Left kidney (tissue), 1 donor: ENCODE measurements at regions not wholly inside any gene's neighbourhood (a gene's known extent, or its start where the extent isn't known, plus 50 kb on each side); places are given as distances from the start of the nearest gene placed in this dataset.

ENCODE experiments used
- DNase-seq: peaks from one replicate; pipeline ENCODE4 v3.0.0-alpha.2; 2013

DNA sequence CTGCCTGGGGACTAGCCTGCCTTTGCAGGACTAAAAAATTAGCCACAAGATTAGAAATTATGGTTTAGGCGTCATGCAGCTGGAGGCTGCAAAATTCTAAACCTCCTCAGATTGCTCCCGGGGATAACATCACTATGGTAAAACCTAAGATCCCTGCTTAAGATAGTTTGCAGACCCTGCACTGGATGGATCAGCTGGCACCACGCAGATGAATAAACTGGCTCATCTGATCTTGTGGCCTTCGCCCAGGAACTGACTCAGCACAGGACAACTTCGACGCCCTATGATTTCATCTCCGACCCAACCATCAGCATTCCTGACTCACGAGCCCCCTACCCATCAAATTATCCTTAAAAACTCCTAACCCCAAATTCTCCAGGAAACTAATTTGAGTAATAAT lies 482.4 kb downstream of the SPRY1 start:
- no peak for DNase-seq

DNA sequence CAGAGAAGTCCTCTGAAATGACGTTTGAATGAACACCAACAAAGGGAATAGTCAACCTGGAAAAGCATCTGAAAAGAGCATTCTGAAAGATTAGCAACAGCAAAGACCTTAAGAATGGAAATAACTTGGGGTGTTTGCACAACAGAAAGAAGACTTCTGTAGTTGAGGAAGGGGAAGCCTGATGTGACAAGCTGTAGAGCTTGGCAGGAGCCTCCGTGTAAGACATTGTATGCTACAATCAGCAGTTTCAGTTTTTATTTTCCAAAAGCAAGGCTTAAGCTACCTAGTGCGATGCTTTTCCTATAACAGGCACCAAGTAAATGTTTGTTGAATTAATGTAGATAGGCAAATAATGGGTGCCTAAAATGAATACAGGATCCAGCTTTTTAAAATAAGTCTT lies 484.0 kb downstream of the SPRY1 start:
- no peak for DNase-seq

DNA sequence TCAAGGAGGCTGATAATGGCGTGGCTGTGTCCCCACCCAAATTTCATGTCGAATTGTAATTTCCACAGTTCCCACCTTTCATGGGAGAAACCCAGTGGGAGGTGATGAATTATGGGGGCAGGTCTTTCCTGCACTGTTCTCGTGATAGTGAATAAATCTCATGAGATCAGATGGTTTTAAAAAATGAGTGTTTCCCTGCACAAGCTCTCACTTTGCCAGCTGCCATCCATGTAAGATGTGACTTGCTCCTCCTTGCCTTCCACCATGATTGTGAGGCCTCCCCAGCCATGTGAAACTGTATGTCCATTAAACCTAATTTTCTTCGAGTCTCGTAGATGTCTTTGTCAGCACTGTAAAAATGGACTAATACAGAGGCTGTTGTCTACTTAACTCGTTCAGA lies 488.3 kb downstream of the SPRY1 start:
- DNase-seq, result no peak

DNA sequence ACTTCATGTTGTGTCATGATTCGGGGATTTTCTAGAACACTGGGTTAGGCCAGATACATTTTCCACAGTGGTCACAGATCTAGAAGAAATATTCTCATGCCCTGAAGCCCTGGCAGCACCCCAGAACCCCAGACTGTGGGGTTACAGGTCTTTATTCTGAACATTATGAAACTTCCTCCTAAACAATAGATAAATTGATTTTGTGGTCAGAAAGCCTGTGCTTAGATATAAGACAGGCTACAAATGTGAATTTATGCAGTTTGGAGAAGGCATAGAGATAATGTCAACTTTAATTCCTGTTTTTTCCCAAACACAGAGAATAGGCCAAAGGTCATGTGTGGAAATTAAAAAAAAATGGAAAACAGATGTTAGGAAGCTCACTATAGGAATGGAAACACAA lies 492.9 kb downstream of the SPRY1 start:
- DNase-seq, result no peak

DNA sequence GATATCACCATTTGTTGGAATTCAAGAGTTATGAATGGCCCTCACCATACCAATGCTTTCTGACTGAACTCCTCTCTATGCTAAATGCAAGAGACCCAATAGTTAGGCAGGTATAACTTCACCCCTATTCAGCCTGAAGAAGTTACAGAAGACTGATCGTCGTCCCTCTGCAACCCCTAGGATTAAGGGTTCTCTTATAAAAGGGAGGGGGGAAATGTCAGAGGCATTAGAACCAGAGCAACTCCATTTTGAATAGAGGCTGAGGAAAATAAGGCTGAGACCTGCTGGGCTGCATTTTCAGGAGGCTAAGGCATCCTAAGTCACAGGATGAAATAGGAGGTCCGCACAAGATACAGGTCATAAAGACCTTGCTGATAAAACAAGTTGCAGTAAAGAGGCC lies 494.3 kb downstream of the SPRY1 start:
- no peak for DNase-seq

DNA sequence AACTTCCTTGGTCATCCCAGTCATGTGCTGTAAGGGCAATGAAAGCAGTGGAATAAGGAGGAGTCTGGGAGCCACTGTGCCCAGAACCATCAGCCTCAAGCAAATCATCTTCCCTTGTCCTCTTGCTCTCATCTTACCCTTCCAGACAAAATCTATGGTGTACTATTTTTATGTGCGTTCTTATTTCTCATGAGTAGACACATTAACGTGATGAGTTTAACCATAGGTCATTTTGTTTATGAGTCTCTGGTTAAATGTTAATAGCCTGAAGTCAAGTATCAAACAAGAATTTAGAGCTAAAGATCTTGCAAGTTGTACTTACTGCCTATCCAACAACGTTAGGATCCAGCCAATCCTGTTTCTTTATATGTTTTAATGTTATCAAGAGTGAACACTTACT lies 495.3 kb downstream of the SPRY1 start:
- no peak for DNase-seq

DNA sequence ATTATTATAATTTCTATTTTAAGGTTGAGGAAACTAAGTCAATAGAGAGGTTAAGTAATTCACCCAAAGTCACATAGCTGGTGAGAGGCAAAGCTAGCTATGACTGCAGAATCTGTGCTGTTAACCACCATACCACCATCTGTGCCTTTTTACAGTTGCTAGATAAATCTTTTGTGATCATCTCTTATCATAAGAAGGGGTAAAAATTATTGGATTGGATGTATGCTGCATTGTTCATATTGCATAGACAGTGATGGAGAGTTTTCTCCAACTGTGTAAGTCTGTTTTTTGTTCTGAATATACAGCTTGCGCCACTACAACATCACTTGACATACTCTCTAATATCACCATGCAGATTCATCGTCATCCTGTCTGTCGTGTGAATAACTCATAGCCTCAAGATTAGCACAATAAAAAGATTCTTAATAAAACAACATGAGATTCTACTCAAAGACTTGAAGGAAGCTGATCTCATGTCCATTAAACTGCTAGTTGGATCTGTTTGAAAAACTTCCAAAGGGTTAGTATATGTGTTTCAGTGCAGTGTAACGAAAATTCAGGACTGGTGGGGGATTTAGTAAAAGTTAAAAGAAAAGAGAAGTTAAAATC lies 495.9 kb downstream of the SPRY1 start:
- no peak for DNase-seq

DNA sequence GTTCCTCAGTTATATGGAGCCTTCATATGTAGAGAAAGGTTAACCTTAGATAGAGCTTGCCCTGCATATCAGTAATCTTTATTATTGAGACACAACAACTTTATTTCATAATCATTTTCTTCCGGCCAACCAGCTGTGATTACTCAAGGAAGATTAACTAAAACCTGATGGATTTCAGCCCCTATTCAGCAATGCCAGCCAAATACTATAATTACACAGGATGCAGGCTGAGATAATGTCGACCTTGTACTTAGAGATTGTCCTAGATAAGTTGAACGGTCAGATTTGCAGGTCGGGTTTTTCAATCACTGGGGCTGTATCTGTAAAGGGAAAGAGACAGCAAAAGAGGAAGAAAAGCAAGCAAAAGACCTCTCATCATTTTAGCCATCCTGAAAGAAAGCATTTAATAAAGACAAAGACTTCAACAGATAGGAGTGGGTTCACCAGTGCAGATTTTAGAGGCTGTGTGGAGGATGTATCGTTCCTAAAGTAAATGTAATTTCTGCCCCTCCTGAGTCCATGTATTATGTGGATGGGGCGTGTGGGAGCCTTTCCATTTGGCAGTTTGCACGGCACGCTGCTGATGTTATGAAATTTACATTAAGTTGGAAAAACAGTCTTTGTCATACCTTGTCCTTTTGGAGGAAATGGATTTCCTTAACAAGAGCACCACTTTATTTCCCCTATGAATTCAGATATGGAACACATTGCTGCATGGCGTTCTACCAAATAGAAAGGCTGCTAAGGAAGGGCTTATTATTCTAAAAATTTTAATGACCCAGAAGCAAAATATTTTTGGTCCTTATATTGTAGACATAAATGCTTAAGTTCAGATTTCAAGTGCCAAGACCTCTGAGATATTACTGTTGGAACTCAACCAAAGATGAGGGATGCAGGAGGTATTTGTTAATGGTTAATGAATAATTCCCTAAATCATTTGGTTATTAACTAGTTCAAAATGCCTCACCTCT lies 496.7 kb downstream of the SPRY1 start:
- DNase-seq, result no peak

DNA sequence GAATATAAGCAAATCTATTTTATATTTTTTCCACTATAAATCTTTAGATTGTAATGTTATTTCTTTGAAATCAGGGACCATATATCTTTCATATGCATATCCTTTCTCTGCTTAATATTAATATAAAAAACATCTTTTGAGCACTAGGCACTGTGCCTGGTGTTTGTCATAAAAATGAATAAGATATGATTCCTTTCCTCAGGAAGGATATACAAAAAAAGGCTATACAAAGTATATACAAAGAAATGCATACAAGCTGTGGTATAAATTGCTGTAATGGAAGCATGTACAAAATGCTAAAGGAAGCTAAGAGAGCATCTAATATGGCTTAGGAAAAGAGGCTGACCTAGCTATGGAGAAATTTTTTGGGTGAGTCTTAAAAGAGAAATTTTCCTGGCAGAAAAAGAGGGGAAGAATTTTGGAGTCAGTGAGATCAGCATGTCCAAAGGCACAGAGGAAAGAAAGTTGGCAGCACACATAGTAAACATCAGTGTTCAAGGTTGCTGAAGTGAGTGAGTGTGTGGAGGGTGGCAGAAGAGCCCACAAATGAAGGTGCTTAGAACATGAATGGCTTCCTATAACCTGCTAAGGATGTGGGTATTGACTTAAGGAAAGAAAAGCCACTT lies 500.0 kb downstream of the SPRY1 start:
- DNase-seq, result no peak

DNA sequence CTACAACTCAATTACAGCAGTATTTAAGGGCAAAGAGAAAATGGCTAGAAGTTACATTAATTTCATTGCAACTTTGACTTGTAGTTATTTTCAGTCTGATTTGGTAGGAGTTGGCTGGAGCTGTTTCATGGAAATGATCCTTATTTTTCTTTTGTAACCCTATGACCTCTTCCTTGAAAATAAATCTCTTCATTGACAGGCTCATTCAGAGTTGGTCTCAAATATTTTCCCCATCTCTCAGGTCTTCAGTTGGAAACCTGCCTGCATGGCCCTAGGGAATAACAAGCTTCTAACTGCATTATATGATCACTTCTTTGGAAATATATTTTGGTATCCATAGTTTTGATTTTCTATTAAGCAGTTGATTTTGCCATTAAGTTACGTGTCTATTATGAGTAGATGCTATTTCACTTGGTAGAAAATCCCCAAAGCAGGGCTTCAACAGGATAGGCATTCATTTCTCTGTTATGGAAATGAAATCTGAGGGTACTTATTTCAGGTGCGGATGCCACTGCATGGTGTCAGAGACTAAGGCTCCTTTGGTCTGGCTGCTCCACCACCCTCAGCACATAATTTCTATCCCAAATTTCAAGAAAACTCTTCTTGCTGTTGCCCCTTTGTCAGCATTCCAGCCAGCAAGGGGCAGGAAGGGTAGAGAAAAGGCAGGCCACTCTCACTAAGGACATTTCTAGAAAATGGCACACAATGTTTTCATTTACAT lies 502.5 kb downstream of the SPRY1 start:
- DNase-seq, result no peak

DNA sequence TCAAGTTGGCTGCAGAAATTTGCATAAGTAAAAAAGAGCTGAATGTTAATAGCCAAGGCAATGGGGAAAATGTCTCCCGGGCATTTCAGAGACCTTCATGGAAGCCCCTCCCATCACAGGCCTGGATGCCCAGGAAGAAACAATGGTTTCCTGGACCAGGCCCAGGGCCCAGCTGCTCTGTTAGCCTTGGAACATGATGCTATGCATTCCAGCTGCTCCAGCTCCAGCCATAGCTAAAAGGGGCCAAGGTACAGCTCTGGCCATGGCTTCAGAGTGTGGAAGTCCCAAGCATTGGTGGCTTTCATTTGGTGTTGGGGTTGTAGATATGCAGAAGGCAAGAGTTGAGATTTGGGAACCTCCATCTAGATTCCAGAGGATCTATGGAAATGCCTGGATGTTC lies 508.3 kb downstream of the SPRY1 start:
- DNase-seq, result no peak

DNA sequence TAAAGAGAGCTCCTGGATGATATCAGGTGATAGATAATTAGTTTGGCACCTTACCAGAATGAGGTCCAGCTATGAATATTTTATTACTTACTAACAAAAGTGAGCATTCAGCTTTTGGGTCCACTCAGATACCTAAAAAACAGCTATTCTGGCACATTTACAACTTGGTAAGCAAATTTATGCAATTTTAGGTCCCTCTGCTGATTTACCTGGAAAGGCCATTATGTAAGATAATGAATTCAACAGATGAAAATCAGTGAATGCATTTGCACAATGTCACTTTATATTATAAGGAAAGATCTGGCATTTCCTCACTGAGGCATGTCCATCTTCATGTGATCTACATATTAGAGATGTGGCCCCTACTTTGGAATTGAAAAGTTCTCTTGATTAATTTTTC lies 517.0 kb downstream of the SPRY1 start:
- DNase-seq, result no peak

DNA sequence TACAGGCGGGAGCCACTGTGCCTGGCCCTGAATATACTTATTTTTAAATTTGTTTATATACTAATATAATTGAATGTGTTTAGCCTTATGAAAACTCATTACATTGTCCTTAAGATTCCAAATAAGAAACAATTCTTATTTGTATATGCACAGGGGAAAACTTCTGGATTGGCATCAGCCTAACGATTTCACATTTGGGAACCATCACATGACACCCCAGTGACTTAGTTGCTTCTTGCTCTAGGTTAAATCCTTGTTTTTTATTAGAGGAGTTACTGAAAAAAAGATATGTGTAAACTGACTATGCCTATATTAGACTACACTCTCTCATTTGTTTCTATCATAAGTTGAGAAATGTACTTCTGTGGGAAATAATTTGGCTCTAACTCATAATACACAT lies 520.2 kb downstream of the SPRY1 start:
- no peak for DNase-seq

DNA sequence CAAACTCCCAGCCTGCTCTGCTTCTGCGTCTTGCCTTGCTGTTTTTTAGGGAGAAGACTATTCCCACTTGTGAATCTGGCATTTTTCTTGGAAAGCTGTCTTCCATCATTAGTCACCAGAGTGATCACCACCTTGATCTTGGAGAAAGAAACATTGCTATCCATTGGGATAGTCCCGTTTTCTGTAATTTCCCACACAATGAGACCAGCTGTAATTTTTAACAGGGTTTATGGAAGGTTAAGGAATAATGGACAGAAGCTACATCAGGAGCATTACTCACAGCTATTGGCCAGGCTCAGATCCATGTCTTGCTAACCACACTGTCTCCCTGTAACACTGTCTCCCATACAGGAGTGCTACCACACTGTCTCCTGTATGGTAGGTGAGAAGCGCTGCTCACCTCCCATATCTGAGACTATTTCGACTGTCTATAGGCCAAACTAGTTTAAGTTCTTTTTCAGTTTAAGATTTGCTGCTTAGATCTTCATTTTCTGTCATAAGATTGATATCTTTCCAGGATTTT lies 523.0 kb downstream of the SPRY1 start:
- DNase-seq, result no peak

DNA sequence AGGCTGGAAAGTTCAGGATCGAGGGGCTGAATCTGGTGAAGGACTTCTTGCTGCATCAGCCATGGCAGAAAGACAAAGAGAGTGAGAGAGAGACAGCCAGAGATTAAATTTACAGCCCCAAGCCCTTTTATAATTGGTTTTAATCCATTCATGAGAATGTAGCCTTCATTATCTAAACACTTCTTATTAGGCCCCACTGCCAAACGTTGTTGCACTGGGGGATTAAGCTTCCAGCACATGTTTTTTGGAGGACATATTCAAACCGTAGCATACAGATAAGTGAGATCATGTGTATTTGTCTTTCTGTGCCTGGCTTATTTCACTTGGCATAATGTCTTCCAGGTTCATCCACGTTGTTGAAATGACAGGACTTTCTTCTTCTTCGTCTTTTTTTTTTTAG lies 524.7 kb downstream of the SPRY1 start:
- no peak for DNase-seq

DNA sequence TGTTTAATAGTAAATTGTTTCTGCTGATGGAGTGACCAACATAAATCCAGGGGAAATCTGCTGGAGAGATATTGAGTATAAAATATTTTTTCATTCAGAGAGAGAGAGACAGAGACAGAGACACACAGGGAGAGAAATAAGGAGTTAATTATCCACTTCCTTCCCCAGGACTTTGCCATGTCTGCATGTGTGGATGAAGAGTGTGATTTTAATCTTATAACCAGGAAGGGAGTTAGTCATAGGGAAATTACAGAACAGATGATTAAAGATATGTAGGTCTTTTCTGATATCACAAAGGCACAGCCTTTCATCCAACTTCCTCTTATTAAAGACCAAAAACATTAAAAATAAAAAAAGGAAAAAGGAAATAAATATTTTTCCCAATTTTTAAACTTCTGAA lies 526.3 kb downstream of the SPRY1 start:
- DNase-seq, result no peak

DNA sequence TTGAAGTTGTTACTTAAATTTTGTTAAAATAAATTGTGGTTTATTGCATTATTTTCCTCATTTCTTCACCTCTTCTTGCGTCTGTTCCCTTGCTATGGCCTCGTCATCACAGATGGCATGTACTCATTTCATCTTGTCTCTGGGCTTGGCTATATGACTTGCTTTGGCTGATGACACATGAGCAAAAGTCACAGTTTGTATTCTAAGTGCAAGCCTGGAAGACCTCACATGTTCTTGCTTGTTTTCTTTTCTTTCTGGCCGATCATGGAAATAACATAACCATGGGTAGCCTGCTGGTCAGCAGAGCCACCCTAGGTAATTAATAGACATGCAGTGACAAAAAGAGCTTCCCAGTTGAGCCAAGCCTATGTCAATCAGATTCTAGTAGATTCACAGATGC lies 527.9 kb downstream of the SPRY1 start:
- DNase-seq, result no peak

DNA sequence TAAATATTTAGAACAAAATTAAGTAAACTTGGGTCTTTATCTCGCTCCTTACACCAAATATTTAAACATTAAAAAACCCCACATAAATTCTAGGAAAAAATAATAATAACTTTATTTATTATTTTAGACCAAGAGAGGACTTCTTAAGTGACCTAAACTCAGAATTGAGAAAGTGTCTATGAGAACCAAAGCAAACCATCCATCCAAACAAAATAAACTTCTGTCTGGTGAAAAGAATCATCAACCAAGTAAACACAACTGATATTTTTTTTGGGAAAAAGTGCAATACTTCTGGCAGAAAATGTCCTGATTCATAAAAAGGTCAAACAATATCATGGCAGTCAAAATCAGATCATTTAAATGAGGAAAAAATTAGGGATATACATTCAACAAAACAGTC lies 533.0 kb downstream of the SPRY1 start:
- no peak for DNase-seq

DNA sequence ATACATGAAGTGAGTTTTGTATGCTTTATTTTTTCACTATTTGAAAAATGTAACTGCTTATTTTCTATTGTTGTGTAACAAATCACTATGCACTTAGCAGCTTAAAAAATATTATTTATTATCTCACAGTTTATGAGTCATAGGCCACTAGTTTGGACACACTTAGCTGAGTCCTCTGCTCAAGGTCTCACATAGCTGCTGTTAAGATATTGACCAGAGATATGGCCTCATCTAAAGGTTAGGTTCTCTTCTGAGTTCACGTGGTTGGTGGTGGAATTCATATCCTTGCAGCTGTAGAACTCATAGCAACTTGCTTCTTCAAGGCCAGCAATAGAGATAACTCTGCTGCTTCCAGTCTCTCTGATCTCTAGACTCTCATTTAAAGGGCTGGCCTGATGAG lies 534.4 kb downstream of the SPRY1 start:
- no peak for DNase-seq

DNA sequence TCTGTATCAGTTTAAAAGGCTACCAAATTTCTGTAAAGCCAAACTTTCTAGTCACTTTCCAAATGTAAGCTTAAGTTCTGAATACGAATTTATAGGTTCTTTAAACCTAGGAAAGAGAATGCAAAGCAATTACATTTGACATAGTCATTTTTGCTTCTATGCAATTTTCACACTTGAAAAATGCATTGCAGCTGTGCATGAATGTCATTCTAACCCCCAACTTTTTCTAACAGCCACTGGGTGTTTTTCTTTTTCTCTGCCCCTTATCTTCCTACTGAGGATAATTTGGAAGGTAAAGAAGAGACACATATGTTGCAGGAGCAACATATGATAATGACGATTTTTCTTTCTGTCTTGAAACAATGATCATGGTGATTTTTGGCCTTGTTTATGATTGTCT lies 537.5 kb downstream of the SPRY1 start:
- DNase-seq, result no peak

DNA sequence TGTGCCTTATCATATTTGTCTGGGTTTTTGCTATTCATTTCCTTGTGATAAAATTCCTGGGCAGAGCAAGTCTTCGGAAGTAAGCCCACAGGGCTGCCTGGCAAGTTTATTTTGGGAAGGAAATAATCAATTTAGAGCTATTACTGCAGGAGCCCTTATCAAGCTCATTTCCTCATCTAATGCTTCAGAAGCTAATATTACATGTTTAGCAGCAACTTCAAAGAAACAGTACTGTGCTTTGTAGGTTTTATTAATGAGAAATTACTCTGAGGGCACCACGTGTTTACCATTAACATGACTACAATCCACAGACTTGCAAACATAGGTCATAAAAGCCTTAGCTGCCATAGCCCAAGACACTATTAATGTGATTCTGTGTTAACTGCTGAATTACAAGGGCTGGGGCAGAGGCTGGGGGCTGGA lies 540.0 kb downstream of the SPRY1 start:
- DNase-seq, result no peak

DNA sequence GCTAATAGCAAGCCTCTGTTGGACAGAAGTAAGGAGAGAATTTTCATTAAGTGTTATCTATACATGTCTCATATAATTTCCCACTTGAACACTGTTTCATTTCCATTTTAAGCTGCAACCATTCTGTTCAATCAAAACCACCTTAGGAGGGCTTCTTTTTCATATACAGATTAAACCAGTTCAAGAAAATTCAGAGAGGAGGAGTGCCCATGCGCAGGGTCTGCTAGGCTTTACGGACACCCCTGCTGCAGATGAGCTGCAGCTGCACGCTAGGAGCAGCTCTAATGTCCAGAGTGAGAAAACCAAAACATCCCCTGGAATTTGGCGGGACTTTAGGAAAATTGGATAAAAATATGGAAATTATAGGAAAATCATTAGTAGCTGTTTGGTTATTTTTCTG lies 541.0 kb downstream of the SPRY1 start:
- DNase-seq, result no peak
